Lower leg skin (tissue), 3 donors: ENCODE measurements at regions not wholly inside any gene's neighbourhood (a gene's known extent, or its start where the extent isn't known, plus 50 kb on each side); places are given as distances from the start of the nearest gene placed in this dataset.

Experiments used
- CTCF ChIP-seq, 3 donors: fragments of 450-650 bp; IDR thresholded peaks; one replicate each; pipeline ENCODE4 v1.5.1; 2016; ENCODE audit warnings: antibody characterized with exemption in 3 of 3, mild to moderate bottlenecking in 3 of 3, moderate library complexity in 2 of 3
- POLR2A ChIP-seq, 2 donors: fragments of 450-650 bp; IDR thresholded peaks; one replicate each; pipeline ENCODE4 v1.6.1; 2016 to 2017; ENCODE audit warnings: antibody characterized with exemption in 2 of 2, mild to moderate bottlenecking in 1 of 2, moderate library complexity in 1 of 2

- TF ChIP-seq POLR2A (IDR thresholded peaks at IDR 0.05), result no peak
- no peak for TF ChIP-seq CTCF (IDR thresholded peaks at IDR 0.05)
These were observed 336.7 kb upstream of the SHH start for GRCh38 chr7:156148995-156149394.
